Neural cell (in vitro differentiated cells): ENCODE measurements at regions not wholly inside any gene's neighbourhood (a gene's known extent, or its start where the extent isn't known, plus 50 kb on each side); places are given as distances from the start of the nearest gene placed in this dataset.
A peak's percentile ranks its signal among the peaks of the same experiment; 100 is the strongest.

ENCODE experiments used
- H2AFZ ChIP-seq: fragments of 200-600, 300-800 bp; sonication (generic), shearing (Covaris generic); 2 replicates; pipeline ENCODE4 v1.6.0; 2014; ENCODE audit warnings: low read depth, mild to moderate bottlenecking, antibody characterized with exemption, low read length, moderate library complexity
- H3F3A ChIP-seq: fragments of 200-600 bp; shearing (Covaris generic); 2 replicates; pipeline ENCODE4 v1.6.1; 2016; ENCODE audit warnings: mild to moderate bottlenecking, moderate library complexity, mixed read lengths, antibody characterized with exemption, low read length; ENCODE audit not compliant: insufficient read depth, poor library complexity, severe bottlenecking
- H3K27ac ChIP-seq: fragments of 200-600, 300-800 bp; sonication (generic), shearing (Covaris generic); 2 replicates; pipeline ENCODE4 v1.5.1; 2014; ENCODE audit warnings: mild to moderate bottlenecking, low read length, moderate library complexity
- H3K27me3 ChIP-seq: fragments of 300-800, 200-600 bp; sonication (generic), shearing (Covaris generic); 2 replicates; pipeline ENCODE4 v1.6.0; 2014; ENCODE audit warnings: mild to moderate bottlenecking, low read depth, low read length, moderate library complexity; ENCODE audit not compliant: insufficient read depth
- H3K36me3 ChIP-seq: fragments of 300-800, 200-600 bp; sonication (generic), shearing (Covaris generic); 2 replicates; pipeline ENCODE4 v1.5.1; 2014; ENCODE audit warnings: mild to moderate bottlenecking, antibody characterized with exemption, low read length, moderate library complexity; ENCODE audit not compliant: insufficient read depth
- H3K4me2 ChIP-seq: fragments of 300-800, 200-600 bp; sonication (generic), shearing (Covaris generic); 2 replicates; pipeline ENCODE4 v1.6.0; 2014; ENCODE audit warnings: mild to moderate bottlenecking, low read length
- H3K4me3 ChIP-seq: fragments of 300-800, 200-600 bp; sonication (generic), shearing (Covaris generic); 2 replicates; pipeline ENCODE4 v1.5.1; 2014; ENCODE audit warnings: mild to moderate bottlenecking, low read length, moderate library complexity
- H3K79me2 ChIP-seq: fragments of 200-600 bp; shearing (Covaris generic); replicated peaks from 2 replicates; pipeline ENCODE4 v1.6.0; 2014; ENCODE audit warnings: mild to moderate bottlenecking, low read length, moderate library complexity; ENCODE audit not compliant: insufficient read depth
- H3K9ac ChIP-seq: fragments of 300-800, 200-600 bp; sonication (generic), shearing (Covaris generic); 2 replicates; pipeline ENCODE4 v1.6.1; 2016; ENCODE audit warnings: mild to moderate bottlenecking, low read length, mixed read lengths
- H3K9me2 ChIP-seq: fragments of 200-600 bp; shearing (Covaris generic); 2 replicates; pipeline ENCODE4 v1.6.1; 2016; ENCODE audit warnings: mild to moderate bottlenecking, low read length, mixed read lengths; ENCODE audit not compliant: insufficient read depth
- H3K9me3 ChIP-seq: fragments of 200-600, 300-800 bp; sonication (generic), shearing (Covaris generic); 2 replicates; pipeline ENCODE4 v1.6.1; 2016; ENCODE audit warnings: mild to moderate bottlenecking, mixed run types, low read length, moderate library complexity, mixed read lengths
- H4K20me1 ChIP-seq: fragments of 200-600 bp; shearing (Covaris generic); 2 replicates; pipeline ENCODE4 v1.6.1; 2016; ENCODE audit warnings: mild to moderate bottlenecking, mixed run types; ENCODE audit not compliant: insufficient read depth
- CTCF ChIP-seq: fragments of 450-650 bp; IDR thresholded peaks from 2 replicates; pipeline ENCODE4 v1.5.1; 2014; ENCODE audit warnings: antibody characterized with exemption, mild to moderate bottlenecking, moderate library complexity; ENCODE audit not compliant: poor library complexity, severe bottlenecking
- EP300 ChIP-seq: fragments of 450-650 bp; conservative IDR thresholded peaks from 2 replicates; pipeline ENCODE4 v1.6.1; 2014; ENCODE audit warnings: antibody characterized with exemption, mild to moderate bottlenecking, moderate library complexity; ENCODE audit not compliant: poor library complexity, severe bottlenecking
- EZH2 ChIP-seq: fragments of 200-600, 300-800 bp; shearing (Covaris generic), sonication (generic); IDR thresholded peaks from 2 replicates; pipeline ENCODE4 v1.6.1; 2014; ENCODE audit warnings: antibody characterized with exemption, low read length, borderline replicate concordance, mild to moderate bottlenecking; ENCODE audit not compliant: insufficient read depth, poor library complexity, severe bottlenecking
- POLR2AphosphoS5 ChIP-seq: IDR thresholded peaks from 2 replicates; pipeline ENCODE4 v1.6.1; 2012
- RAD21 ChIP-seq: fragments of 450-650 bp; conservative IDR thresholded peaks from 2 replicates; pipeline ENCODE4 v1.6.1; 2014; ENCODE audit warnings: antibody characterized with exemption, mild to moderate bottlenecking, moderate library complexity
- REST ChIP-seq: IDR thresholded peaks from 2 replicates; pipeline ENCODE4 v1.6.1; 2012; ENCODE audit warnings: borderline replicate concordance
- SMC3 ChIP-seq: fragments of 450-650 bp; conservative IDR thresholded peaks from 2 replicates; pipeline ENCODE4 v1.6.1; 2014; ENCODE audit warnings: antibody characterized with exemption, mild to moderate bottlenecking, moderate library complexity; ENCODE audit not compliant: poor library complexity
- TAF1 ChIP-seq: IDR thresholded peaks from 2 replicates; pipeline ENCODE4 v1.6.1; 2012; ENCODE audit warnings: low read depth

GRCh38 chr11:96817482-96818399 is 427.9 kb downstream of the JRKL start:
- Histone ChIP-seq H3K9me2 (no peaks in the 10 kb centered on the region), H3K9me3 (no peaks in the 10 kb centered on the region), H3F3A (no peaks in the 10 kb centered on the region), H2AFZ (no peak overlapping the region), H3K4me3 (no peak overlapping the region), H3K27me3 (no peaks in the 10 kb centered on the region), H3K79me2 (no peaks in the 10 kb centered on the region), H3K36me3 (no peaks in the 10 kb centered on the region), H3K27ac (peak overlapping the region; percentile 6), H4K20me1 (no peaks in the 10 kb centered on the region), H3K9ac (no peak overlapping the region), H3K4me2 (no peak overlapping the region)
- no peak for TF ChIP-seq EZH2
- peak; percentile 65 for TF ChIP-seq REST
- no peak for TF ChIP-seq TAF1
- TF ChIP-seq EP300 = peak; percentile 70
- TF ChIP-seq POLR2AphosphoS5 = peak; percentile 24

GRCh38 chr11:96827164-96827563 is 437.4 kb downstream of the JRKL start:
- H3K4me3 ChIP-seq = no peak overlapping the region

More at GRCh38 chr11:96827164-96827563, 437.4 kb downstream of the JRKL start:
- no peak overlapping the region for H3K4me2 ChIP-seq
- no peaks in the 10 kb centered on the region for H3K79me2 ChIP-seq
- H4K20me1 ChIP-seq = no peaks in the 10 kb centered on the region
- no peaks in the 10 kb centered on the region for H3F3A ChIP-seq
- peak; percentile 76 for TF ChIP-seq CTCF
- peak; percentile 76 for TF ChIP-seq REST
- no peak for TF ChIP-seq EZH2
- TF ChIP-seq SMC3 = peak; percentile 75
- TF ChIP-seq RAD21 = peak; percentile 84
- no peak overlapping the region for H3K27ac ChIP-seq
- H2AFZ ChIP-seq = no peak overlapping the region
- no peaks in the 10 kb centered on the region for H3K27me3 ChIP-seq
- no peaks in the 10 kb centered on the region for H3K36me3 ChIP-seq
- H3K9me3 ChIP-seq = no peaks in the 10 kb centered on the region
- H3K9me2 ChIP-seq = no peaks in the 10 kb centered on the region
- H3K9ac ChIP-seq = no peak overlapping the region
